Astrocyte (in vitro differentiated cells and primary cell): ENCODE measurements at regions not wholly inside any gene's neighbourhood (a gene's known extent, or its start where the extent isn't known, plus 50 kb on each side); places are given as distances from the start of the nearest gene placed in this dataset.

Experiments used
- DNase-seq: peaks from one replicate; pipeline ENCODE4 v3.0.0-alpha.2; 2010; ENCODE audit warnings: low read depth
- FAIRE-seq: peaks from 2 replicates; lab custom pipeline; 2011; peaks lifted over from hg19 to GRCh38; lab: Jason Lieb, UNC
- H2AFZ ChIP-seq: 2 replicates; pipeline ENCODE4 v1.6.0; 2012; ENCODE audit warnings: low read depth, low read length, inconsistent platforms
- H3K27ac ChIP-seq: 2 replicates; pipeline ENCODE4 v1.5.1; 2011; ENCODE audit warnings: low read depth, low read length, inconsistent platforms
- H3K27me3 ChIP-seq: 2 replicates; pipeline ENCODE4 v1.6.0; 2011; ENCODE audit warnings: low read length, inconsistent platforms; ENCODE audit not compliant: insufficient read depth
- H3K36me3 ChIP-seq: 2 replicates; pipeline ENCODE4 v1.5.1; 2011; ENCODE audit warnings: low read length, inconsistent platforms; ENCODE audit not compliant: insufficient read depth
- H3K4me1 ChIP-seq: 2 replicates; pipeline ENCODE4 v1.5.1; 2011; ENCODE audit warnings: low read length, inconsistent platforms; ENCODE audit not compliant: insufficient read depth
- H3K4me2 ChIP-seq: 2 replicates; pipeline ENCODE4 v1.6.0; 2012; ENCODE audit warnings: low read length, inconsistent platforms
- H3K4me3 ChIP-seq: 2 replicates; pipeline ENCODE4 v1.5.1; 2011; ENCODE audit warnings: low read depth, mild to moderate bottlenecking, low read length, inconsistent platforms; ENCODE audit not compliant: insufficient read depth
- H3K79me2 ChIP-seq: 2 replicates; pipeline ENCODE4 v1.6.0; 2012; ENCODE audit warnings: mild to moderate bottlenecking, low read length, inconsistent platforms; ENCODE audit not compliant: insufficient read depth
- H3K9ac ChIP-seq: 2 replicates; pipeline ENCODE4 v1.6.0; 2012; ENCODE audit warnings: mild to moderate bottlenecking, low read length, inconsistent platforms
- H3K9me3 ChIP-seq: 2 replicates; pipeline ENCODE4 v1.5.1; 2012; ENCODE audit warnings: low read depth, mild to moderate bottlenecking, low read length, inconsistent platforms; ENCODE audit not compliant: insufficient read depth
- H4K20me1 ChIP-seq: 2 replicates; pipeline ENCODE4 v1.6.0; 2012; ENCODE audit warnings: low read length, inconsistent platforms; ENCODE audit not compliant: insufficient read depth
- H3K27ac Mint-ChIP-seq: one replicate; pipeline ENCODE4 v1.8.0; 2021; ENCODE audit warnings: mild to moderate bottlenecking, mixed read lengths; ENCODE audit not compliant: unreplicated experiment
- H3K27me3 Mint-ChIP-seq: one replicate; pipeline ENCODE4 v1.8.0; 2021; ENCODE audit warnings: low read depth, mixed read lengths; ENCODE audit not compliant: unreplicated experiment
- H3K36me3 Mint-ChIP-seq: one replicate; pipeline ENCODE4 v1.8.0; 2021; ENCODE audit warnings: low read depth, mixed read lengths; ENCODE audit not compliant: unreplicated experiment
- H3K4me1 Mint-ChIP-seq: one replicate; pipeline ENCODE4 v1.8.0; 2021; ENCODE audit warnings: low read depth, mixed read lengths; ENCODE audit not compliant: unreplicated experiment
- H3K4me3 Mint-ChIP-seq: one replicate; pipeline ENCODE4 v1.8.0; 2021; ENCODE audit warnings: mild to moderate bottlenecking, moderate library complexity, mixed read lengths; ENCODE audit not compliant: unreplicated experiment
- H3K9me3 Mint-ChIP-seq: one replicate; pipeline ENCODE4 v1.8.0; 2021; ENCODE audit warnings: mild to moderate bottlenecking, mixed read lengths; ENCODE audit not compliant: unreplicated experiment
- CTCF ChIP-seq: IDR thresholded peaks from 2 replicates; pipeline ENCODE4 v1.5.1; 2011; ENCODE audit warnings: low read depth, mild to moderate bottlenecking, inconsistent platforms, low read length, moderate library complexity; ENCODE audit not compliant: insufficient read depth
- EZH2 ChIP-seq: IDR thresholded peaks from 2 replicates; pipeline ENCODE4 v1.6.1; 2012; ENCODE audit warnings: mild to moderate bottlenecking, low read length, inconsistent platforms; ENCODE audit not compliant: insufficient read depth

GRCh38 chr9:29397148-29397547, 1823.9 kb upstream of the C9orf72 start:
- Histone ChIP-seq H3K36me3 (no peaks in the 10 kb centered on the region), H2AFZ (no peak overlapping the region), H3K9ac (no peak overlapping the region), H3K4me3 (no peak overlapping the region), H3K27ac (no peak overlapping the region), H3K4me2 (no peak overlapping the region), H3K9me3 (no peaks in the 10 kb centered on the region), H3K4me1 (no peaks in the 10 kb centered on the region), H4K20me1 (no peaks in the 10 kb centered on the region), H3K79me2 (no peaks in the 10 kb centered on the region), H3K27me3 (no peaks in the 10 kb centered on the region)
- DNase-seq (no peak), FAIRE-seq (no peak)
- peaks cover 1% of the 10 kb centered on the region for H3K4me1 Mint-ChIP-seq
- no peaks in the 10 kb centered on the region for H3K27me3 Mint-ChIP-seq
- H3K9me3 Mint-ChIP-seq, result no peaks in the 10 kb centered on the region
- H3K36me3 Mint-ChIP-seq, result no peaks in the 10 kb centered on the region
- H3K27ac Mint-ChIP-seq, result no peak overlapping the region
- no peak overlapping the region for H3K4me3 Mint-ChIP-seq
- TF ChIP-seq EZH2 (no peak), CTCF (no peak)

- no peak for FAIRE-seq
Measured at GRCh38 chr9:29416204-29416603, 1842.9 kb upstream of the C9orf72 start.

More at GRCh38 chr9:29416204-29416603, 1842.9 kb upstream of the C9orf72 start:
- Histone ChIP-seq H3K9ac (no peak overlapping the region), H3K27me3 (no peaks in the 10 kb centered on the region), H3K27ac (no peak overlapping the region), H3K4me3 (no peak overlapping the region), H4K20me1 (no peaks in the 10 kb centered on the region), H3K4me2 (no peak overlapping the region), H2AFZ (no peak overlapping the region), H3K36me3 (no peaks in the 10 kb centered on the region), H3K79me2 (no peaks in the 10 kb centered on the region), H3K9me3 (no peaks in the 10 kb centered on the region), H3K4me1 (no peaks in the 10 kb centered on the region)
- TF ChIP-seq EZH2 (no peak), CTCF (no peak)
- no peaks in the 10 kb centered on the region for H3K4me1 Mint-ChIP-seq
- no peaks in the 10 kb centered on the region for H3K9me3 Mint-ChIP-seq
- H3K36me3 Mint-ChIP-seq, result no peaks in the 10 kb centered on the region
- DNase-seq, result no peak
- no peak overlapping the region for H3K27ac Mint-ChIP-seq
- no peak overlapping the region for H3K4me3 Mint-ChIP-seq
- no peaks in the 10 kb centered on the region for H3K27me3 Mint-ChIP-seq
